GM18502 (cell line): ENCODE measurements at regions not wholly inside any gene's neighbourhood (a gene's known extent, or its start where the extent isn't known, plus 50 kb on each side); places are given as distances from the start of the nearest gene placed in this dataset.

Experiments used
- ATAC-seq: cut with Tn5 transposase; IDR thresholded peaks from one replicate; pipeline ENCODE4 v1.9.1; 2021; ENCODE audit warnings: mild to moderate bottlenecking; ENCODE audit not compliant: unreplicated experiment, poor library complexity

GRCh38 chr6:26211963-26212362 lies 124.7 kb downstream of the HFE start:
- no peak for ATAC-seq

- ATAC-seq = no peak
Measured at GRCh38 chr6:26213334-26214075, 126.3 kb downstream of the HFE start.

GRCh38 chr6:26214803-26215584 lies 127.8 kb downstream of the HFE start:
- ATAC-seq = no peak

GRCh38 chr6:26215585-26216358 lies 128.5 kb downstream of the HFE start:
- no peak for ATAC-seq

- peak; percentile 80 for ATAC-seq
Measured at GRCh38 chr6:26216359-26216885, 129.2 kb downstream of the HFE start.

GRCh38 chr6:26216886-26217713 lies 129.9 kb downstream of the HFE start:
- peak; percentile 51 for ATAC-seq

- ATAC-seq = no peak
Measured at GRCh38 chr6:26217714-26218075, 130.5 kb downstream of the HFE start.

- no peak for ATAC-seq
Measured at GRCh38 chr6:26218824-26219223, 131.6 kb downstream of the HFE start.

GRCh38 chr6:26220145-26220970 lies 133.1 kb downstream of the HFE start:
- ATAC-seq = no peak

GRCh38 chr6:26221186-26221585 lies 134.0 kb downstream of the HFE start:
- ATAC-seq = no peak

- ATAC-seq = no peak
Measured at GRCh38 chr6:26222571-26222970, 135.3 kb downstream of the HFE start.

- ATAC-seq = peak; percentile 26
Measured at GRCh38 chr6:26223228-26223627, 136.0 kb downstream of the HFE start.

GRCh38 chr6:26223650-26224546 lies 136.7 kb downstream of the HFE start:
- ATAC-seq = peak; percentile 74

- no peak for ATAC-seq
Measured at GRCh38 chr6:26224547-26224912, 137.3 kb downstream of the HFE start.

GRCh38 chr6:26224940-26225847 lies 138.0 kb downstream of the HFE start:
- ATAC-seq = no peak

GRCh38 chr6:26225848-26226578 lies 138.8 kb downstream of the HFE start:
- no peak for ATAC-seq

- no peak for ATAC-seq
Measured at GRCh38 chr6:26226579-26226967, 138.4 kb upstream of the BTN3A2 start.
